Ishikawa (cell line): ENCODE measurements at regions not wholly inside any gene's neighbourhood (a gene's known extent, or its start where the extent isn't known, plus 50 kb on each side); places are given as distances from the start of the nearest gene placed in this dataset.

Source experiments
- CEBPB ChIP-seq: IDR thresholded peaks from 2 replicates; pipeline ENCODE4 v1.6.1; 2012
- CREB1 ChIP-seq: IDR thresholded peaks from 2 replicates; pipeline ENCODE4 v1.6.1; 2012; ENCODE audit warnings: low read depth
- EGR1 ChIP-seq: IDR thresholded peaks from 2 replicates; pipeline ENCODE4 v1.6.1; 2012
- EP300 ChIP-seq: IDR thresholded peaks from 2 replicates; pipeline ENCODE4 v1.6.1; 2012; ENCODE audit warnings: borderline replicate concordance
- FOXM1 ChIP-seq: IDR thresholded peaks from 2 replicates; pipeline ENCODE4 v1.6.1; 2012; ENCODE audit warnings: low read depth, borderline replicate concordance
- MAX ChIP-seq: IDR thresholded peaks from 2 replicates; pipeline ENCODE4 v1.6.1; 2012
- NFIC ChIP-seq: IDR thresholded peaks from 2 replicates; pipeline ENCODE4 v1.6.1; 2012
- RAD21 ChIP-seq: IDR thresholded peaks from 2 replicates; pipeline ENCODE4 v1.6.1; 2012; ENCODE audit warnings: low read depth
- REST ChIP-seq: IDR thresholded peaks from 2 replicates; pipeline ENCODE4 v1.6.1; 2012; ENCODE audit warnings: low read depth, mild to moderate bottlenecking
- TAF1 ChIP-seq: IDR thresholded peaks from 2 replicates; pipeline ENCODE4 v1.6.1; 2012; ENCODE audit warnings: low read depth, mild to moderate bottlenecking
- TCF12 ChIP-seq: IDR thresholded peaks from 2 replicates; pipeline ENCODE4 v1.6.1; 2012; ENCODE audit warnings: low read depth
- TEAD4 ChIP-seq: IDR thresholded peaks from 2 replicates; pipeline ENCODE4 v1.6.1; 2012
- USF1 ChIP-seq: IDR thresholded peaks from 2 replicates; pipeline ENCODE4 v1.6.1; 2012
- YY1 ChIP-seq: IDR thresholded peaks from 2 replicates; pipeline ENCODE4 v1.6.1; 2012; ENCODE audit warnings: low read depth
- ZBTB7A ChIP-seq: IDR thresholded peaks from 2 replicates; pipeline ENCODE4 v1.6.1; 2012; ENCODE audit warnings: low read depth

GRCh38 chr1:95806171-95806570 lies 572.2 kb downstream of the RWDD3 start:
- TF ChIP-seq EGR1 (no peak), TAF1 (no peak), CEBPB (no peak), REST (no peak)

GRCh38 chr1:95809391-95809790 lies 575.4 kb downstream of the RWDD3 start:
- TF ChIP-seq NFIC (no peak), YY1 (no peak), CEBPB (no peak), FOXM1 (no peak), MAX (no peak), EGR1 (no peak), ZBTB7A (no peak), REST (no peak), CREB1 (no peak), EP300 (no peak), TAF1 (no peak), USF1 (no peak), TEAD4 (no peak), TCF12 (no peak), RAD21 (no peak)

- no peak for TF ChIP-seq ZBTB7A
- no peak for TF ChIP-seq NFIC
- no peak for TF ChIP-seq TAF1
- TF ChIP-seq YY1 = no peak
- no peak for TF ChIP-seq REST
- no peak for TF ChIP-seq TEAD4
- no peak for TF ChIP-seq CEBPB
- no peak for TF ChIP-seq TCF12
- TF ChIP-seq CREB1 = no peak
- no peak for TF ChIP-seq EP300
- no peak for TF ChIP-seq FOXM1
- TF ChIP-seq RAD21 = no peak
- no peak for TF ChIP-seq MAX
- TF ChIP-seq EGR1 = no peak
- TF ChIP-seq USF1 = no peak
Measured at GRCh38 chr1:95815511-95815910, 581.5 kb downstream of the RWDD3 start.

- TF ChIP-seq ZBTB7A = no peak
- no peak for TF ChIP-seq RAD21
Measured at GRCh38 chr1:95829556-95829955, 595.5 kb downstream of the RWDD3 start.

GRCh38 chr1:95832370-95832769 lies 598.4 kb downstream of the RWDD3 start:
- no peak for TF ChIP-seq FOXM1
- TF ChIP-seq EP300 = no peak
- no peak for TF ChIP-seq NFIC
- no peak for TF ChIP-seq USF1
- TF ChIP-seq TAF1 = no peak
- no peak for TF ChIP-seq EGR1
- no peak for TF ChIP-seq TCF12
- no peak for TF ChIP-seq REST
- TF ChIP-seq RAD21 = no peak
- no peak for TF ChIP-seq YY1
- TF ChIP-seq ZBTB7A = no peak
